GM12891 (cell line): ENCODE measurements at regions not wholly inside any gene's neighbourhood (a gene's known extent, or its start where the extent isn't known, plus 50 kb on each side); places are given as distances from the start of the nearest gene placed in this dataset.

Experiments used
- POLR2A ChIP-seq: IDR thresholded peaks from 2 replicates; pipeline ENCODE4 v1.6.1; 2011; ENCODE audit warnings: low read depth, low read length, control low read depth
- POLR2AphosphoS5 ChIP-seq: IDR thresholded peaks from 2 replicates; pipeline ENCODE4 v1.6.1; 2011; ENCODE audit warnings: low read depth, low read length, control low read depth
- POU2F2 ChIP-seq: IDR thresholded peaks from 2 replicates; pipeline ENCODE4 v1.6.1; 2011; ENCODE audit warnings: low read depth, mild to moderate bottlenecking, control low read depth, low read length, moderate library complexity
- TAF1 ChIP-seq: IDR thresholded peaks from 2 replicates; pipeline ENCODE4 v1.6.1; 2011; ENCODE audit warnings: low read depth, low read length, control low read depth

DNA sequence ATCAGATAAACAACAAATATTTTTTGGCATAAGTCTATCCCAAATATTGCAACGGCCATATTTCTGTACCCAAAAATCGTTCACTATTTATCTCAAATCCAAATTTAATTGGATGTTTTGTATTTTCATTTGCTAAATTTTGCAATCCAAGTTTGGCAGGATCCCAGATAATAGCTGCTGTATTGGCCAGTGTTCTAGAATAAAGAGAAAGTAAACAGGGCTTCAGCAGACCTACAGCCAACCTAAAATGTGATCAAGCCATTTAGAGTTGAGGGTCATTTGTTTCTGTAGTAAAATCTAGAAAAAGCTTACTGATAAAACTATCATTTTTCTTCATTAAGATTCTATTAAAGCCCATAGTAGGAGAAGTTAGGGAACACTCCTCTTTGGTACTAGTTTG, 506.6 kb upstream of the PTBP2 start:
- TF ChIP-seq POLR2AphosphoS5 (no peak), POLR2A (no peak), POU2F2 (no peak), TAF1 (no peak)
